GM12878 (cell line): ENCODE measurements at regions not wholly inside any gene's neighbourhood (a gene's known extent, or its start where the extent isn't known, plus 50 kb on each side); places are given as distances from the start of the nearest gene placed in this dataset.

Source experiments
- ATAC-seq: fragments of 200-7000 bp; cut with Tn5 transposase; 3 replicates; pipeline ENCODE4 v1.9.1; 2020; ENCODE audit warnings: mild to moderate bottlenecking, moderate library complexity
- BruUV-seq: library from RNA; stranded (reverse); fragments of 400-500 nt; replicated peaks from 2 replicates; lab custom pipeline; 2021; lab: Mats Ljungman, UMichigan
- CTCF ChIA-PET: fragments of 300-600 bp; sonication (Branson Sonifier 250); formaldehyde crosslinking; extraction: SDS; loops from one replicate; lab custom pipeline; 2021; ENCODE audit warnings: inconsistent platforms; lab: Yijun Ruan, JAX
- POLR2A ChIA-PET: fragments of 350-600 bp; formaldehyde crosslinking; extraction: SDS; loops from one replicate; lab custom pipeline; 2021; ENCODE audit warnings: inconsistent platforms; lab: Charles Lee
- RAD21 ChIA-PET: fragments of 300-600 bp; sonication (Branson Sonifier 250); formaldehyde crosslinking; loops from one replicate; lab custom pipeline; 2023; ENCODE audit warnings: antibody characterized with exemption; ENCODE audit not compliant: unreplicated experiment; lab: Charles Lee
- SMC1A ChIA-PET: fragments of 300-600 bp; sonication (Branson Sonifier 250); formaldehyde crosslinking; loops from one replicate; lab custom pipeline; 2023; ENCODE audit not compliant: unreplicated experiment, uncharacterized antibody; lab: Charles Lee
- DNase-seq: peaks from one replicate; pipeline ENCODE4 v3.0.0-alpha.2; 2011; ENCODE audit warnings: low read depth, low spot score
- FAIRE-seq: peaks from 3 replicates; lab custom pipeline; 2011; peaks lifted over from hg19 to GRCh38; lab: Jason Lieb, UNC
- H2AFZ ChIP-seq: 2 replicates; pipeline ENCODE4 v1.6.0; 2011; ENCODE audit warnings: low read depth, low read length, control low read depth; ENCODE audit not compliant: control insufficient read depth
- H3K27ac ChIP-seq: 2 replicates; pipeline ENCODE4 v1.5.1; 2011; ENCODE audit warnings: control low read depth; ENCODE audit not compliant: control insufficient read depth, insufficient read depth
- H3K27me3 ChIP-seq, 2 experiments: replicated peaks in 1 of 2; 2 replicates each; pipeline versions ENCODE4 v1.6.0 to v1.6.1; 2011; ENCODE audit warnings: low read length in 1 of 2; ENCODE audit not compliant: control insufficient read depth in 2 of 2, insufficient read depth in 2 of 2
- H3K36me3 ChIP-seq, 2 experiments: 2 replicates each; pipeline ENCODE4 v1.5.1; 2011; ENCODE audit warnings: low read length in 1 of 2; ENCODE audit not compliant: control insufficient read depth in 2 of 2, insufficient read depth in 2 of 2
- H3K4me1 ChIP-seq: 2 replicates; pipeline ENCODE4 v1.6.1; 2011; ENCODE audit warnings: mild to moderate bottlenecking, low read length, moderate library complexity, mixed read lengths; ENCODE audit not compliant: control insufficient read depth, insufficient read depth
- H3K4me2 ChIP-seq: 2 replicates; pipeline ENCODE4 v1.6.0; 2011; ENCODE audit warnings: control low read depth; ENCODE audit not compliant: control insufficient read depth, insufficient read depth
- H3K4me3 ChIP-seq: fragments of 200-600 bp; sonication (generic); 2 replicates; pipeline ENCODE4 v1.5.1; 2016
- H3K79me2 ChIP-seq: 2 replicates; pipeline ENCODE4 v1.6.0; 2011; ENCODE audit warnings: low read length; ENCODE audit not compliant: control insufficient read depth, insufficient read depth
- H3K9ac ChIP-seq: 2 replicates; pipeline ENCODE4 v1.8.0; 2011; ENCODE audit warnings: low read length, control low read depth, mixed read lengths; ENCODE audit not compliant: control insufficient read depth, insufficient read depth
- H3K9me3 ChIP-seq: replicated peaks from 3 replicates; pipeline ENCODE4 v1.5.1; 2011; ENCODE audit warnings: mild to moderate bottlenecking, low read length; ENCODE audit not compliant: control insufficient read depth, insufficient read depth
- H4K20me1 ChIP-seq: 2 replicates; pipeline ENCODE4 v1.6.0; 2011; ENCODE audit not compliant: control insufficient read depth, insufficient read depth
- RBBP5 ChIP-seq: fragments of 200-600 bp; sonication (generic); conservative IDR thresholded peaks from 2 replicates; pipeline ENCODE4 v1.6.1; 2016
- WGBS: methylation state at CpG from one replicate; pipeline ENCODE4 v1.1.6; 2016; ENCODE audit warnings: low lambda C conversion rate; ENCODE audit not compliant: insufficient replicate concordance, insufficient coverage; ENCODE audit errors: missing lambda C conversion rate; 5-methylcytosine and 5-hydroxymethylcytosine counted together
- in situ Hi-C: fragments of 300-500 bp; cut with MboI; formaldehyde crosslinking; loops from 9 replicates; pipeline ENCODE4 v1.14.3; 2018; ENCODE audit warnings: mixed read lengths
- intact Hi-C: fragments of 100-400 bp; cut with micrococcal nuclease; formaldehyde crosslinking; loops from one replicate; pipeline ENCODE4 v1.14.2; 2022; ENCODE audit not compliant: unreplicated experiment
- TF ChIP-seq, protein P1 (sequence below), 3 experiments: IDR thresholded peaks in 2 of 3; conservative IDR thresholded peaks in 1 of 3; 2 replicates each; pipeline ENCODE4 v1.5.1; 2011; ENCODE audit warnings: low read depth in 3 of 3, low read length in 3 of 3, mild to moderate bottlenecking in 3 of 3, control low read depth in 2 of 3, moderate library complexity in 2 of 3, inconsistent platforms in 1 of 3, mixed read lengths in 1 of 3; ENCODE audit not compliant: control insufficient read depth in 2 of 3, insufficient read depth in 1 of 3; ENCODE audit errors: extremely low read depth in 1 of 3

GRCh38 chr9:107155244-107155817, 127.7 kb upstream of the RAD23B start:
- Histone ChIP-seq H3K9ac (no peak overlapping the region), H3K36me3 (no peaks in the 10 kb centered on the region), H3K4me3 (no peak overlapping the region), H2AFZ (no peak overlapping the region), H4K20me1 (no peaks in the 10 kb centered on the region), H3K27me3 (0 out of 4 replicates have a peak, but pooled peaks cover 0 to 5% of the 10 kb centered on the region in 2 experiments), H3K79me2 (no peaks in the 10 kb centered on the region), H3K27ac (no peak overlapping the region), H3K4me2 (no peak overlapping the region), H3K9me3 (no peaks in the 10 kb centered on the region; the same call in 2 of the 3 replicates), H3K4me1 (no peaks in the 10 kb centered on the region)
- 18% methylated on average over 3 of the region's 3 CpGs for WGBS
- FAIRE-seq: no peak
- ATAC-seq: peak; percentile 35; the same call in 1 of the 3 replicates
- in situ Hi-C loops (no loop called here), intact Hi-C loops (no loop called here)
- SMC1A ChIA-PET: interaction anchor here (1.4 to 1.5 kb wide), 2 partner anchors 179 to 194 kb away, joined by 4 read pairs; no protein-coding TSS in a partner anchor
- no TSS peak for BruUV-seq
- RAD21 ChIA-PET: interaction anchor here (1.9 to 2.3 kb wide), 2 partner anchors 178 to 186 kb away, joined by 7 to 9 read pairs; no protein-coding TSS in a partner anchor
- TF ChIP-seq, protein P1, sequence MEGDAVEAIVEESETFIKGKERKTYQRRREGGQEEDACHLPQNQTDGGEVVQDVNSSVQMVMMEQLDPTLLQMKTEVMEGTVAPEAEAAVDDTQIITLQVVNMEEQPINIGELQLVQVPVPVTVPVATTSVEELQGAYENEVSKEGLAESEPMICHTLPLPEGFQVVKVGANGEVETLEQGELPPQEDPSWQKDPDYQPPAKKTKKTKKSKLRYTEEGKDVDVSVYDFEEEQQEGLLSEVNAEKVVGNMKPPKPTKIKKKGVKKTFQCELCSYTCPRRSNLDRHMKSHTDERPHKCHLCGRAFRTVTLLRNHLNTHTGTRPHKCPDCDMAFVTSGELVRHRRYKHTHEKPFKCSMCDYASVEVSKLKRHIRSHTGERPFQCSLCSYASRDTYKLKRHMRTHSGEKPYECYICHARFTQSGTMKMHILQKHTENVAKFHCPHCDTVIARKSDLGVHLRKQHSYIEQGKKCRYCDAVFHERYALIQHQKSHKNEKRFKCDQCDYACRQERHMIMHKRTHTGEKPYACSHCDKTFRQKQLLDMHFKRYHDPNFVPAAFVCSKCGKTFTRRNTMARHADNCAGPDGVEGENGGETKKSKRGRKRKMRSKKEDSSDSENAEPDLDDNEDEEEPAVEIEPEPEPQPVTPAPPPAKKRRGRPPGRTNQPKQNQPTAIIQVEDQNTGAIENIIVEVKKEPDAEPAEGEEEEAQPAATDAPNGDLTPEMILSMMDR (IDR thresholded peaks at IDR 0.05 in 2 of 3, conservative IDR thresholded peaks at IDR 0.05 in 1 of 3; ENCODE audit: control insufficient read depth in 2 of 3, extremely low read depth in 1 of 3, insufficient read depth in 1 of 3, low read depth in 3 of 3, low read length in 3 of 3): peak in 2 of 3 experiments; percentile 21 to 30; a peak in 3 of 6 replicates
- no peak for TF ChIP-seq RBBP5
- CTCF ChIA-PET: interaction anchor here (1.0 to 6.5 kb wide), 6 partner anchors 14 to 186 kb away, joined by 3 to 100 read pairs (median 16); no protein-coding TSS in a partner anchor
- DNase-seq: no peak
- POLR2A ChIA-PET: no interaction called here
